ENCODE measurements at regions not wholly inside any gene's neighbourhood (a gene's known extent, or its start where the extent isn't known, plus 50 kb on each side); places are given as distances from the start of the nearest gene placed in this dataset.

DNA sequence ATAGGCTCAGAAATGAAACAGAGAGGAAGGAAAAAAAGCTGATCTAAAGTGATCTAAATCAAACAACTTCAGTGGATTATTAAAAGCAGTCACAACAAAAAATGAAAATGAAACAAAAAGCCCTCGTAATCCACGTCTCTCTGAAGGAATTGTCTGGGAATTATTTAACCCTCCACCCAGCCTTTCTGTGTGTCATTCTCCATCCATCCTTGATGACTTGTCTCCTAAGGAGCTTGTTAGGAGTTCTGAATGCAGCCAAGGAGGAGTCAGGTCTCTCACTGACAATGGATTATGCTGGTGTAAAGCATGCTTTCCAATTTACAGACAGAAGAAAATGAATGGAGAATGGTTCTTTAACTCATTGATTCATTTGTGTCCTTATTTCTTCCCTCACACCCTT lies 359.3 kb upstream of the RUNX1 start:
- TF ChIP-seq TCF12 (IDR thresholded peaks at IDR 0.05; ENCODE audit: low read depth) (no peak), ZBTB7A (IDR thresholded peaks at IDR 0.05; ENCODE audit: low read depth) (no peak), EP300 (IDR thresholded peaks at IDR 0.05; ENCODE audit: borderline replicate concordance) (no peak)

DNA sequence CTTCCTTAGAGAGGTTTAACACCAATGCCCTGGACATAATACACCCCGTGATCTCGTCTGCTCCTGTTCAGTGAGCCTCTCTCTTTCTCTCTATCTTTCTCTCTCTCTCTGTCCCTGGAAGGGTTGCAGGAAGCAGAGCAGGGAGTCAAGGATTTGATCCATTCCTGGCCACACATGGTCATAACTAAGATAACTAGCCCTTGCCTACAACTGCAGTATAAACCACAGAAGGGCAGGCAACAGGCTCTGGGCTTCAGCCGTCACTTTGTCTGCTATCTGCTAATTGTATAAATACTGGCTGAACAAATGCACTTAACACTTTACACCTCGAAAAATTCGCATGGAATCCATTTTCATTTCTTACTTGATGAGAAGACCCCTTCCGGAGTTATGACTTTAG lies 357.5 kb upstream of the RUNX1 start:
- TF ChIP-seq YY1 (IDR thresholded peaks at IDR 0.05; ENCODE audit: low read depth) (no peak), TEAD4 (IDR thresholded peaks at IDR 0.05) (no peak), EGR1 (IDR thresholded peaks at IDR 0.05) (no peak), TCF12 (IDR thresholded peaks at IDR 0.05; ENCODE audit: low read depth) (no peak)

- TF ChIP-seq, protein P1, sequence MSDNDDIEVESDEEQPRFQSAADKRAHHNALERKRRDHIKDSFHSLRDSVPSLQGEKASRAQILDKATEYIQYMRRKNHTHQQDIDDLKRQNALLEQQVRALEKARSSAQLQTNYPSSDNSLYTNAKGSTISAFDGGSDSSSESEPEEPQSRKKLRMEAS (IDR thresholded peaks at IDR 0.05), result no peak
- TF ChIP-seq NFIC (IDR thresholded peaks at IDR 0.05), result no peak
- no peak for TF ChIP-seq CEBPB (IDR thresholded peaks at IDR 0.05)
- no peak for TF ChIP-seq REST (IDR thresholded peaks at IDR 0.05; ENCODE audit: low read depth)
- no peak for TF ChIP-seq RAD21 (IDR thresholded peaks at IDR 0.05; ENCODE audit: low read depth)
Observed at GRCh38 chr21:35405981-35406380, 356.9 kb upstream of the RUNX1 start.

DNA sequence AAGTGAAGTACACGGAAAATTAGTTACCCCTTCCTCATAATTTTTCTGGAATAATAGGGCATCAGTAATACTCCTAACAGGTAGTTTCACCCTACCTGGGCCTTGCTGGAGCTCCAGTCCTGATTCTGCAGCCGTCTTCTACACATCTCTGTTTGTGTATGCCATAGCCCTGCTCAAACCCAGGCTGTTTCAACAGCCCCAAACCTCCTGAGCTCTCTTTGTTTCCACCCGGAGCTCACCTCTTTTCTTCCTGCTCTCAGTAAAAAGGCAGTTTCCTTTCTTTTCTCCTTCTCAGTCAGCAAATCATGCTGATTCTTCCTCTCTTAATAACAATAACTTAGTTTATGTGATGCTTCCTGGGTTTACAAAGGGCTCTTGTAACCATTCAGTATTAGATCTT lies 355.1 kb upstream of the RUNX1 start:
- no peak for TF ChIP-seq USF1 (IDR thresholded peaks at IDR 0.05)
- no peak for TF ChIP-seq REST (IDR thresholded peaks at IDR 0.05; ENCODE audit: low read depth)
- TF ChIP-seq YY1 (IDR thresholded peaks at IDR 0.05; ENCODE audit: low read depth), result no peak
- TF ChIP-seq NFIC (IDR thresholded peaks at IDR 0.05), result no peak
- no peak for TF ChIP-seq TCF12 (IDR thresholded peaks at IDR 0.05; ENCODE audit: low read depth)
- TF ChIP-seq RAD21 (IDR thresholded peaks at IDR 0.05; ENCODE audit: low read depth), result no peak
- no peak for TF ChIP-seq FOXM1 (IDR thresholded peaks at IDR 0.05; ENCODE audit: borderline replicate concordance, low read depth)
- no peak for TF ChIP-seq CEBPB (IDR thresholded peaks at IDR 0.05)
- TF ChIP-seq, protein P1 (IDR thresholded peaks at IDR 0.05), result no peak

GRCh38 chr21:35402061-35402460 lies 353.0 kb upstream of the RUNX1 start:
- TF ChIP-seq REST (IDR thresholded peaks at IDR 0.05; ENCODE audit: low read depth), result no peak
- no peak for TF ChIP-seq YY1 (IDR thresholded peaks at IDR 0.05; ENCODE audit: low read depth)
- TF ChIP-seq RAD21 (IDR thresholded peaks at IDR 0.05; ENCODE audit: low read depth), result no peak
- TF ChIP-seq FOXM1 (IDR thresholded peaks at IDR 0.05; ENCODE audit: borderline replicate concordance, low read depth), result no peak

- TF ChIP-seq YY1 (IDR thresholded peaks at IDR 0.05; ENCODE audit: low read depth) (no peak), TAF1 (IDR thresholded peaks at IDR 0.05; ENCODE audit: low read depth) (no peak), TCF12 (IDR thresholded peaks at IDR 0.05; ENCODE audit: low read depth) (no peak), ZBTB7A (IDR thresholded peaks at IDR 0.05; ENCODE audit: low read depth) (no peak), RAD21 (IDR thresholded peaks at IDR 0.05; ENCODE audit: low read depth) (no peak), EGR1 (IDR thresholded peaks at IDR 0.05) (no peak), TEAD4 (IDR thresholded peaks at IDR 0.05) (no peak)
- TF ChIP-seq, protein P1 (IDR thresholded peaks at IDR 0.05), result no peak
Observed at GRCh38 chr21:35401476-35401875, 352.4 kb upstream of the RUNX1 start.

All from Ishikawa (cell line).